ENCODE measurements at regions not wholly inside any gene's neighbourhood (a gene's known extent, or its start where the extent isn't known, plus 50 kb on each side); places are given as distances from the start of the nearest gene placed in this dataset.

- TF ChIP-seq POLR2A (IDR thresholded peaks at IDR 0.05) (no peak), EP300 (IDR thresholded peaks at IDR 0.05) (no peak)
- TF ChIP-seq, protein P1, sequence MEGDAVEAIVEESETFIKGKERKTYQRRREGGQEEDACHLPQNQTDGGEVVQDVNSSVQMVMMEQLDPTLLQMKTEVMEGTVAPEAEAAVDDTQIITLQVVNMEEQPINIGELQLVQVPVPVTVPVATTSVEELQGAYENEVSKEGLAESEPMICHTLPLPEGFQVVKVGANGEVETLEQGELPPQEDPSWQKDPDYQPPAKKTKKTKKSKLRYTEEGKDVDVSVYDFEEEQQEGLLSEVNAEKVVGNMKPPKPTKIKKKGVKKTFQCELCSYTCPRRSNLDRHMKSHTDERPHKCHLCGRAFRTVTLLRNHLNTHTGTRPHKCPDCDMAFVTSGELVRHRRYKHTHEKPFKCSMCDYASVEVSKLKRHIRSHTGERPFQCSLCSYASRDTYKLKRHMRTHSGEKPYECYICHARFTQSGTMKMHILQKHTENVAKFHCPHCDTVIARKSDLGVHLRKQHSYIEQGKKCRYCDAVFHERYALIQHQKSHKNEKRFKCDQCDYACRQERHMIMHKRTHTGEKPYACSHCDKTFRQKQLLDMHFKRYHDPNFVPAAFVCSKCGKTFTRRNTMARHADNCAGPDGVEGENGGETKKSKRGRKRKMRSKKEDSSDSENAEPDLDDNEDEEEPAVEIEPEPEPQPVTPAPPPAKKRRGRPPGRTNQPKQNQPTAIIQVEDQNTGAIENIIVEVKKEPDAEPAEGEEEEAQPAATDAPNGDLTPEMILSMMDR (IDR thresholded peaks at IDR 0.05): no peak
Observed at GRCh38 chr9:71269859-71270258, 148.4 kb upstream of the TRPM3 start.

All from tibial nerve (tissue), 4 donors.